Thyroid gland (tissue), 4 donors: ENCODE measurements at regions not wholly inside any gene's neighbourhood (a gene's known extent, or its start where the extent isn't known, plus 50 kb on each side); places are given as distances from the start of the nearest gene placed in this dataset.

Source experiments
- POLR2A ChIP-seq, 2 donors: fragments of 450-650 bp; IDR thresholded peaks; one replicate each; pipeline ENCODE4 v1.6.1; 2017; ENCODE audit warnings: antibody characterized with exemption in 2 of 2, mild to moderate bottlenecking in 2 of 2, moderate library complexity in 1 of 2
- TF ChIP-seq, protein P1 (sequence below), 6 experiments: fragments of 200-600 bp in 3 of 6; fragments of 450-650 bp in 3 of 6; sonication (generic) in 3 of 6; IDR thresholded peaks; one replicate each; pipeline ENCODE4 v1.5.1; 2016 to 2019; ENCODE audit warnings: antibody characterized with exemption in 6 of 6, mild to moderate bottlenecking in 2 of 6, inconsistent platforms in 1 of 6, moderate library complexity in 1 of 6

DNA sequence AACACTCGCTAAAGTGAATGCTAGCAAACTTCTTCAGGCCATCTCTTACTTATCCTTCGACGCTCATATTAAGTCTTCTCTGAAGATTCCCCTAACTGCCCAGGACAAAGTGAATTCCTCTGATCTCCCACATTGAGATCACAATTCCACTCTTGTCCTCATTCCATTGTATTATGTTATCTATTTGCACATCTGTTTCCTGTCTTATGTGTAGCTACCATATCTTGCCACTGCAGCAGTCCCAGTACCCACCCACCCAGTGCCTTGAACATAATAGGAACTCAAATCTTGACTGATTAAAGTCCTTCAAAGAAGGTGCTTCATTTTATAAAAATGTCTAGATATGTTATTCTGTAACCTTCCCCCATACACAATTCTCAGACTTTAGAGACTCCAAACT is 702.3 kb downstream of the DIAPH3 start:
- TF ChIP-seq, protein P1, sequence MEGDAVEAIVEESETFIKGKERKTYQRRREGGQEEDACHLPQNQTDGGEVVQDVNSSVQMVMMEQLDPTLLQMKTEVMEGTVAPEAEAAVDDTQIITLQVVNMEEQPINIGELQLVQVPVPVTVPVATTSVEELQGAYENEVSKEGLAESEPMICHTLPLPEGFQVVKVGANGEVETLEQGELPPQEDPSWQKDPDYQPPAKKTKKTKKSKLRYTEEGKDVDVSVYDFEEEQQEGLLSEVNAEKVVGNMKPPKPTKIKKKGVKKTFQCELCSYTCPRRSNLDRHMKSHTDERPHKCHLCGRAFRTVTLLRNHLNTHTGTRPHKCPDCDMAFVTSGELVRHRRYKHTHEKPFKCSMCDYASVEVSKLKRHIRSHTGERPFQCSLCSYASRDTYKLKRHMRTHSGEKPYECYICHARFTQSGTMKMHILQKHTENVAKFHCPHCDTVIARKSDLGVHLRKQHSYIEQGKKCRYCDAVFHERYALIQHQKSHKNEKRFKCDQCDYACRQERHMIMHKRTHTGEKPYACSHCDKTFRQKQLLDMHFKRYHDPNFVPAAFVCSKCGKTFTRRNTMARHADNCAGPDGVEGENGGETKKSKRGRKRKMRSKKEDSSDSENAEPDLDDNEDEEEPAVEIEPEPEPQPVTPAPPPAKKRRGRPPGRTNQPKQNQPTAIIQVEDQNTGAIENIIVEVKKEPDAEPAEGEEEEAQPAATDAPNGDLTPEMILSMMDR (IDR thresholded peaks at IDR 0.05) = no peak
- no peak for TF ChIP-seq POLR2A (IDR thresholded peaks at IDR 0.05)
